ENCODE measurements at regions not wholly inside any gene's neighbourhood (a gene's known extent, or its start where the extent isn't known, plus 50 kb on each side); places are given as distances from the start of the nearest gene placed in this dataset.

- no peak for TF ChIP-seq CTCF (conservative IDR thresholded peaks at IDR 0.05)
- H3K27ac ChIP-seq, result no peak overlapping the region
Measured at GRCh38 chr4:167424341-167425256, 190.3 kb upstream of the SPOCK3 start.

DNA sequence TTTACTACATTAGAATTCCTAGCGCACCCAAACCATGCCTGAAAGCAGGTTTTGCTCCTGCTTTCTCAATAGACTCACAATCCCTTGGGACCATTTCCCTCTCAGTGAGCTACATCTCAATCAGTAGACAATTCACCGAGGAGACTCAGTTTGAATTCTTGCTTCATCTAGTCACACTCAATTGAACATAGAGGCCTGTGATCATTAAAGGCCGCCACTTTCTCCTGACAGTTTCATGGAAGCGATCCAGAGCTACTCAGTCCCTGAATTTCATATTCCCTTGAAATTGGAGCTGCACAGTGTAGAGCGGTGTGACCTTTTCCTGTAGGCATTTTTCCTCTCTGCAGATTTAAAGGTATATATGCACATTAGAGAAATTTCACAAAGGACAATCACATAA is 193.9 kb upstream of the SPOCK3 start:
- TF ChIP-seq CTCF (conservative IDR thresholded peaks at IDR 0.05), result no peak

GRCh38 chr4:167431371-167431770 is 197.1 kb upstream of the SPOCK3 start:
- no peak for TF ChIP-seq CTCF (conservative IDR thresholded peaks at IDR 0.05)

More for the DNA sequence above, 193.9 kb upstream of the SPOCK3 start:
- no peak overlapping the region for H3K27ac ChIP-seq

GRCh38 chr4:167435786-167436185 is 201.5 kb upstream of the SPOCK3 start:
- H3K27ac ChIP-seq, result no peak overlapping the region
- TF ChIP-seq CTCF (conservative IDR thresholded peaks at IDR 0.05), result no peak

More at GRCh38 chr4:167431371-167431770, 197.1 kb upstream of the SPOCK3 start:
- no peak overlapping the region for H3K27ac ChIP-seq

DNA sequence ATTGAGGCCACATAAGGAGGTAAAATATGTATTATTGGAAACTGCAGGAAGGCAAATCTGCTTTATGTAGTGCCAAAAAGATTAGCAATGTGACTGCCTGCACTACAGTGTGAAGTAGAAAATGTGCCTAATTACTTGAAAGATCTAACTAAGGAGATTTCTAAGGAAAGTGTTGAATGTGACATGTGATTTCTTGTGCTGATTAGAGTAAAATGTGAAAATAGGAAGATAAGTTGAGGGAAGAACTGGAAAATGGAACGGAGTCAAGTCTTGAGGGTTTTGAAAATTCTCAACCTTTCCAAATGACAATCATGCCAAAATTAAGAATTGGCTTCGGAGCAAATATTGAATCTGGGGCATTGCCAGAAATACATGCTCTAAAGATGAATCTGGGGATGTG is 209.5 kb upstream of the SPOCK3 start:
- H3K27ac ChIP-seq, result no peak overlapping the region
- TF ChIP-seq CTCF (conservative IDR thresholded peaks at IDR 0.05), result no peak

DNA sequence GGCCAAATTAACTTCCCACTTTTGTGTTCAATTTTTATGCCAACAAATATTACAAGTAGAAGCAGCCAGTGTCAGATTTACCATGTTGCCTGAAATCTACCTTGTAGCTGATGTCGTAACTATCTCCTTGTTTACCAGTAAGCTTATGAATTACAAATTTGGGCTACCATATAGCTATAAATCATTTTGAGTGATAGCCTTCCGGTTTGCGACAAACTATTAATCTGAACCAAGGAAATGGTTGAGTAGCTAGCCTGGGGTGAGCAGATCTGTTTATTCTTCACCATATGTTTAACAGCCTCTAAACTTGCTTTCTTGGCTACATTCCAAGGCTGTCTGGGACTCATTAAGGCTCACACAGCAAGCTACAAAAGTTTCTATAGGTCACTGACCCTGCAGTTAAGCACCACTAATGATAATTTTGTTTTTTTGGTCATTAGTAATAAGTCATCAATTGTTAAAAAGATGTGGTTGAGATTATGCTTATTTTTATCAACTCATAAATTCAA is 218.7 kb upstream of the SPOCK3 start:
- TF ChIP-seq CTCF (conservative IDR thresholded peaks at IDR 0.05), result no peak
- no peak overlapping the region for H3K27ac ChIP-seq

DNA sequence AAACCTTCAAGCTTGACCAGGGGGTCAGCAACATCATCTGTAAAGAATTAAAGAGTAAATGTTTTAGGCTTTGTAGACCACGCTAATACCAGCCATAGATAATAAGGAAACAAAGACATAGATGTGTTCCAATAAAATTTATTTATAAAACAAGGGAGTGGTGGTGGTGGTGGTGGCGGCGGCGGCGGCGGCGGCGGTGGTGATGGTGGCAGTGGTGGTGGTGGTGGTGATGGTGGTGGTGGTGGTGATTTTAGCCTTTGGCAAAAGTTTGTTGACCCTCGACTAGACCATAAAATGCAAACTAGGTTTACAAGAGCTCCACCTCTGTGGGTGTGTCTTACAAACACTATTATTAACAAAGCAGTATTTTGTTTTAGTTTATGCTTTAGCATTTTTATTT is 222.3 kb upstream of the SPOCK3 start:
- TF ChIP-seq CTCF (conservative IDR thresholded peaks at IDR 0.05), result no peak
- no peak overlapping the region for H3K27ac ChIP-seq

Measured in VCaP (cell line).